ENCODE measurements at regions not wholly inside any gene's neighbourhood (a gene's known extent, or its start where the extent isn't known, plus 50 kb on each side); places are given as distances from the start of the nearest gene placed in this dataset.

DNA sequence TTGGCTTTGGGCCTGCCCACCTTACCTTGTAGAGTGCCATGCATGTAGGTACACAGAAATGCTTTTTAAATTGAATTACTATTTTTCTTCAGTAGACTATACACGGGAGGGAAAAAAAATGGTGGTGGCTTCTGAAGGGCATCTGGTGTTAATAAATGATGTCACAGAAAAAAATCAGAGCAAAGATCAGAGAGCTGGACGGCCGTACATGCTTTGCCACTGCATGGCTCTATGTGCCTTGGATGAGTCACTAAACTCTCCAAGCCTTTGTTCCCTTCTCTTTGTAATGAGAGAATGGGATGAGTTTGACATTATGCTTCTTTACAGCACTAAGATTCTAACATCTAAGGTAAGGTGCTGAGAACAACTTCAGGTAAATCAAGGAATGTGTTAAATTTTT is 376.4 kb upstream of the DDHD1 start:
- TF ChIP-seq CTCF (IDR thresholded peaks at IDR 0.05) (no peak), EZH2 (IDR thresholded peaks at IDR 0.05; ENCODE audit: borderline replicate concordance, insufficient read depth, low read depth, low read length, poor library complexity, severe bottlenecking) (no peak)

Data from B cell (primary cell).